DND-41 (cell line): ENCODE measurements at regions not wholly inside any gene's neighbourhood (a gene's known extent, or its start where the extent isn't known, plus 50 kb on each side); places are given as distances from the start of the nearest gene placed in this dataset.
"Not testable (repeated sequence)": the region's sequence is repeated elsewhere in the genome, so short reads cannot be mapped to it uniquely, and the experiment has no call there.

Experiments used
- ATAC-seq: fragments of 200-7000 bp; cut with Tn5 transposase; 3 replicates; pipeline ENCODE4 v1.9.1; 2021; ENCODE audit warnings: low read depth; ENCODE audit not compliant: insufficient read depth
- DNase-seq: peaks from one replicate; pipeline ENCODE4 v3.0.0-alpha.2; 2020
- H2AFZ ChIP-seq: 2 replicates; pipeline ENCODE4 v1.6.0; 2012; ENCODE audit warnings: low read depth, low read length
- H3K27ac ChIP-seq: 2 replicates; pipeline ENCODE4 v1.5.1; 2012; ENCODE audit warnings: low read length, inconsistent platforms
- H3K27me3 ChIP-seq: fragments of 200-600 bp; sonication (generic); 2 replicates; pipeline ENCODE4 v1.6.0; 2012; ENCODE audit warnings: low read length, mild to moderate bottlenecking, inconsistent platforms; ENCODE audit not compliant: insufficient read depth, poor library complexity
- H3K36me3 ChIP-seq: 2 replicates; pipeline ENCODE4 v1.5.1; 2012; ENCODE audit warnings: low read length, inconsistent platforms; ENCODE audit not compliant: insufficient read depth
- H3K4me1 ChIP-seq: 2 replicates; pipeline ENCODE4 v1.5.1; 2012; ENCODE audit warnings: mild to moderate bottlenecking, low read length; ENCODE audit not compliant: insufficient read depth
- H3K4me2 ChIP-seq: 2 replicates; pipeline ENCODE4 v1.6.0; 2012; ENCODE audit warnings: mild to moderate bottlenecking, moderate library complexity, low read length, inconsistent platforms; ENCODE audit not compliant: insufficient read depth
- H3K4me3 ChIP-seq, 2 experiments: fragments of 200-600 bp in 1 of 2; shearing (Covaris generic) in 1 of 2; 2 replicates each; pipeline ENCODE4 v1.5.1; 2012 to 2016; ENCODE audit warnings: inconsistent platforms in 2 of 2, low read length in 2 of 2, mild to moderate bottlenecking in 2 of 2, low read depth in 1 of 2, moderate library complexity in 1 of 2
- H3K79me2 ChIP-seq: 2 replicates; pipeline ENCODE4 v1.6.0; 2012; ENCODE audit warnings: low read length, inconsistent platforms; ENCODE audit not compliant: insufficient read depth
- H3K9ac ChIP-seq: 2 replicates; pipeline ENCODE4 v1.6.0; 2012; ENCODE audit warnings: low read depth, mild to moderate bottlenecking, inconsistent platforms, low read length, moderate library complexity
- H3K9me3 ChIP-seq: 2 replicates; pipeline ENCODE4 v1.5.1; 2012; ENCODE audit warnings: low read length, moderate library complexity, mild to moderate bottlenecking, inconsistent platforms; ENCODE audit not compliant: insufficient read depth, severe bottlenecking
- H4K20me1 ChIP-seq: 2 replicates; pipeline ENCODE4 v1.6.0; 2012; ENCODE audit warnings: low read length; ENCODE audit not compliant: insufficient read depth
- EZH2 ChIP-seq: IDR thresholded peaks from 3 replicates; pipeline ENCODE4 v1.6.1; 2012; ENCODE audit warnings: borderline replicate concordance, low read depth, mild to moderate bottlenecking, moderate library complexity, low read length, inconsistent platforms; ENCODE audit not compliant: severe bottlenecking
- TF ChIP-seq, protein P1 (sequence below): IDR thresholded peaks from 2 replicates; pipeline ENCODE4 v1.5.1; 2012; ENCODE audit warnings: borderline replicate concordance, low read length, moderate library complexity, mild to moderate bottlenecking; ENCODE audit not compliant: poor library complexity, severe bottlenecking; ENCODE audit errors: extremely low read depth

DNA sequence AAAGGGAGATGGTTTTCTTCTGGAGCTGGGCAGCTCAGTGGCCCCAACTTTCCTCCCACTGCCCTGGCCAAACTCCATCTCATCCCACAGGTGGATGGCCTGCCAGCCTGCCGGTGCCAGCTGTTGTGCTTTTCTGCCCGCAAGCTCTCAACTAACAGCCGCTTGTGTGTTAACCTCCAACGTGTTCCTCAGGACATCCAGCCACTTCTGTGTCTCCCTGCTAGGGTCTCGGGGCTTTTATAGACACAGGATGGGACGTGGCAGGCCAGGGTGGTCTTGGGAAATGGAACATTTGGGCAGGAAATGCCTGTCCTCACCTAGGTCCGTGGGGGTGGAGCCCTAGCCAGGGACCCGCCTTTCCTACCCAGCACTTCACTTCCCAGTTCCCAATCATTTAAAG is 171.1 kb upstream of the RGS17 start:
- Histone ChIP-seq H3K4me1 (no peaks in the 10 kb centered on the region), H3K27me3 (no peaks in the 10 kb centered on the region), H4K20me1 (no peaks in the 10 kb centered on the region), H3K79me2 (no peaks in the 10 kb centered on the region), H3K36me3 (no peaks in the 10 kb centered on the region), H2AFZ (no peak overlapping the region), H3K4me3 (no peak overlapping the region), H3K9ac (no peak overlapping the region), H3K4me2 (no peak overlapping the region), H3K9me3 (no peaks in the 10 kb centered on the region), H3K27ac (no peak overlapping the region)
- no peak for ATAC-seq
- no peak for DNase-seq
- TF ChIP-seq EZH2, result no peak
- TF ChIP-seq, protein P1, sequence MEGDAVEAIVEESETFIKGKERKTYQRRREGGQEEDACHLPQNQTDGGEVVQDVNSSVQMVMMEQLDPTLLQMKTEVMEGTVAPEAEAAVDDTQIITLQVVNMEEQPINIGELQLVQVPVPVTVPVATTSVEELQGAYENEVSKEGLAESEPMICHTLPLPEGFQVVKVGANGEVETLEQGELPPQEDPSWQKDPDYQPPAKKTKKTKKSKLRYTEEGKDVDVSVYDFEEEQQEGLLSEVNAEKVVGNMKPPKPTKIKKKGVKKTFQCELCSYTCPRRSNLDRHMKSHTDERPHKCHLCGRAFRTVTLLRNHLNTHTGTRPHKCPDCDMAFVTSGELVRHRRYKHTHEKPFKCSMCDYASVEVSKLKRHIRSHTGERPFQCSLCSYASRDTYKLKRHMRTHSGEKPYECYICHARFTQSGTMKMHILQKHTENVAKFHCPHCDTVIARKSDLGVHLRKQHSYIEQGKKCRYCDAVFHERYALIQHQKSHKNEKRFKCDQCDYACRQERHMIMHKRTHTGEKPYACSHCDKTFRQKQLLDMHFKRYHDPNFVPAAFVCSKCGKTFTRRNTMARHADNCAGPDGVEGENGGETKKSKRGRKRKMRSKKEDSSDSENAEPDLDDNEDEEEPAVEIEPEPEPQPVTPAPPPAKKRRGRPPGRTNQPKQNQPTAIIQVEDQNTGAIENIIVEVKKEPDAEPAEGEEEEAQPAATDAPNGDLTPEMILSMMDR, result no peak

GRCh38 chr6:153301602-153302001 is 170.5 kb upstream of the RGS17 start:
- Histone ChIP-seq H3K9ac (no peak overlapping the region), H2AFZ (no peak overlapping the region), H3K79me2 (no peaks in the 10 kb centered on the region), H3K36me3 (no peaks in the 10 kb centered on the region), H3K4me2 (no peak overlapping the region), H3K9me3 (no peaks in the 10 kb centered on the region), H3K4me3 (no peak overlapping the region), H4K20me1 (no peaks in the 10 kb centered on the region), H3K27ac (no peak overlapping the region), H3K27me3 (no peaks in the 10 kb centered on the region), H3K4me1 (no peaks in the 10 kb centered on the region)
- ATAC-seq (no peak), DNase-seq (no peak)
- TF ChIP-seq, protein P1, result no peak
- no peak for TF ChIP-seq EZH2

- H2AFZ ChIP-seq, H3K4me1 ChIP-seq, H3K27me3 ChIP-seq, H3K4me3 ChIP-seq, H3K4me2 ChIP-seq, H4K20me1 ChIP-seq, H3K27ac ChIP-seq, H3K79me2 ChIP-seq, DNase-seq, H3K9ac ChIP-seq, H3K36me3 ChIP-seq, ATAC-seq, H3K9me3 ChIP-seq: not testable (repeated sequence)
Measured at GRCh38 chr6:153282456-153282855, 151.4 kb upstream of the RGS17 start.

DNA sequence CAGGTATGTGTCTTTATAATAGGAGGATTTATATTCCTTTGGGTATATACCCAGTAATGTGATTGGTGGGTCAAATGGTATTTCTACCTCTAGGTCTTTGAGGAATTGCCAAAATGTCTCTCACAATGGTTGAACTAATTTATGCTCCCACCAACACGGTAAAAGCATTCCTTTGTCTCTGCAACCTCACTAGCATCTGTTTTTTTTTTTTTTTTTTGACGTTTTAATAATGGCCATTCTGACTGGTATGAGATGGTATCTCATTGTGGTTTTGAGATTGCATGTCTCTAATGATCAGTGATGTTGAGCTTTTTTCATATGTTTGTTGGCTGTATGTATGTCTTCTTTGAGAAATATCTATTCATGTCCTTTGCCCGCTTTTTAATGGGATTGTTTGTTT is 144.9 kb upstream of the RGS17 start:
- no peak for ATAC-seq
- Histone ChIP-seq H2AFZ (no peak overlapping the region), H3K4me3 (no peak overlapping the region), H3K27ac (no peak overlapping the region), H3K9me3 (no peaks in the 10 kb centered on the region), H3K79me2 (no peaks in the 10 kb centered on the region), H3K36me3 (no peaks in the 10 kb centered on the region), H3K27me3 (no peaks in the 10 kb centered on the region), H3K4me2 (no peak overlapping the region), H4K20me1 (no peaks in the 10 kb centered on the region), H3K9ac (no peak overlapping the region), H3K4me1 (no peaks in the 10 kb centered on the region)
- TF ChIP-seq, protein P1, result no peak
- no peak for TF ChIP-seq EZH2
- no peak for DNase-seq
